ENCODE measurements at regions not wholly inside any gene's neighbourhood (a gene's known extent, or its start where the extent isn't known, plus 50 kb on each side); places are given as distances from the start of the nearest gene placed in this dataset.

DNA sequence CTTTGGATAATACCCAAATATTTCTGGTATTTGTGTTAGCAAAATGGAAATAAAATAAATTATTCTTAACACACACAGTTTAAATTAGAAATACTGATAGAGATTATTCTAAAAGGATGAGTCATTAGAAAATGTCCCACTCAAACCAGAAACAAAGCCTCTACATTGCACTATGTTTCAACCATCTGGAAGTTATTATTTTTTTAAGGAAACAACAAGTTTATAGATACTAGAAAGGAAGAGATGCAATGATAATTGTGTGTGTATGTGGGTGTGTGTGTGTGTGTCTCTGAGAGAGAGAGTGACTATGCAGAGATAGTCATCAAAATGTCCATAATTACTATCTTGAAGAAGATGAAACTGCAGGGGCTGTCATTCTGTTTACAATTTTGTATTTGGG, 1340.5 kb downstream of the ROBO1 start:
- no peak overlapping the region for H3K4me3 ChIP-seq (ENCODE audit: control insufficient read depth, low read depth, low read length)
- TF ChIP-seq, protein P1, sequence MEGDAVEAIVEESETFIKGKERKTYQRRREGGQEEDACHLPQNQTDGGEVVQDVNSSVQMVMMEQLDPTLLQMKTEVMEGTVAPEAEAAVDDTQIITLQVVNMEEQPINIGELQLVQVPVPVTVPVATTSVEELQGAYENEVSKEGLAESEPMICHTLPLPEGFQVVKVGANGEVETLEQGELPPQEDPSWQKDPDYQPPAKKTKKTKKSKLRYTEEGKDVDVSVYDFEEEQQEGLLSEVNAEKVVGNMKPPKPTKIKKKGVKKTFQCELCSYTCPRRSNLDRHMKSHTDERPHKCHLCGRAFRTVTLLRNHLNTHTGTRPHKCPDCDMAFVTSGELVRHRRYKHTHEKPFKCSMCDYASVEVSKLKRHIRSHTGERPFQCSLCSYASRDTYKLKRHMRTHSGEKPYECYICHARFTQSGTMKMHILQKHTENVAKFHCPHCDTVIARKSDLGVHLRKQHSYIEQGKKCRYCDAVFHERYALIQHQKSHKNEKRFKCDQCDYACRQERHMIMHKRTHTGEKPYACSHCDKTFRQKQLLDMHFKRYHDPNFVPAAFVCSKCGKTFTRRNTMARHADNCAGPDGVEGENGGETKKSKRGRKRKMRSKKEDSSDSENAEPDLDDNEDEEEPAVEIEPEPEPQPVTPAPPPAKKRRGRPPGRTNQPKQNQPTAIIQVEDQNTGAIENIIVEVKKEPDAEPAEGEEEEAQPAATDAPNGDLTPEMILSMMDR (IDR thresholded peaks at IDR 0.05; ENCODE audit: control insufficient read depth, insufficient read depth, low read depth, low read length, missing control alignments) = no peak
- DNase-seq (ENCODE audit: low read depth) = peak; percentile 63

DNA sequence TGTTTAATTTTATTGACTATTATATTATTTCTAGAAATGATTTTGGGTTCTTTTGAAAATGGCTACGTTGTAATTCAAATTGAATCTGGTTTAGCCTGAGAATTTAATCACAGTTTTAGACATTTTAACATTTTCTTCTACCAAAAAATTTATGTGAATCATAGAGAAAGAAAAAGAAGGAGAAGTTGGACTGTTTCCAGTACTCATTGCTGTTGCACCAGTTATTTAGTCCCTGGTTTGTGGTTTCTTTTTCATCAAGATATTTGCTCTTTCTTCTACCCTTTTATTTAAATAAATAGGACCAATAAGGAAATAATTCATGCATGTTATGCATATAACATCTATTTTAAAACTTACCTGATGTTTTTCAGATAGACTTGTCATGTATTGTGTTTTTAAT, 1337.1 kb downstream of the ROBO1 start:
- peak; percentile 8 for DNase-seq (ENCODE audit: low read depth)
- TF ChIP-seq, protein P1 (IDR thresholded peaks at IDR 0.05; ENCODE audit: control insufficient read depth, insufficient read depth, low read depth, low read length, missing control alignments) = no peak
- no peak overlapping the region for H3K4me3 ChIP-seq (ENCODE audit: control insufficient read depth, low read depth, low read length)

DNA sequence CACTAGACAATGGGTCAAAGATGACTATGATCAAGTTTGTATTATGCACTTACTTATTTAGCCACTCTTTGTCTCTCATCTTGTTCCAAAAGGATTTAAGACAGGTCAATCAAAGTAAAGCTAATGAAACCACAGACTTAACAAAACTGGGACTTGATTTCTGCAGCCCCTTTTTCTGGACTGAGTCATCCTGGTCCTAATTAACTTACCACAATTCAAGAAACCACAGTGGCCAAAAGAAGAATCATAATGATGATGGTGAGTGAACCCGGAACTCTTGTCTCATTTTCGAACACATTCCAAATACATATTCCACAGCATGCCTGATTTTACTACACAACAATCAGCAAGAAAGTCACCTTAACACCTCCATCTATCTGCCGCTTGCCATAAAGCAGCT, 1333.0 kb downstream of the ROBO1 start:
- H3K4me3 ChIP-seq (ENCODE audit: control insufficient read depth, low read depth, low read length) = no peak overlapping the region
- DNase-seq (ENCODE audit: low read depth) = peak; percentile 31
- TF ChIP-seq, protein P1 (IDR thresholded peaks at IDR 0.05; ENCODE audit: control insufficient read depth, insufficient read depth, low read depth, low read length, missing control alignments) = no peak

DNA sequence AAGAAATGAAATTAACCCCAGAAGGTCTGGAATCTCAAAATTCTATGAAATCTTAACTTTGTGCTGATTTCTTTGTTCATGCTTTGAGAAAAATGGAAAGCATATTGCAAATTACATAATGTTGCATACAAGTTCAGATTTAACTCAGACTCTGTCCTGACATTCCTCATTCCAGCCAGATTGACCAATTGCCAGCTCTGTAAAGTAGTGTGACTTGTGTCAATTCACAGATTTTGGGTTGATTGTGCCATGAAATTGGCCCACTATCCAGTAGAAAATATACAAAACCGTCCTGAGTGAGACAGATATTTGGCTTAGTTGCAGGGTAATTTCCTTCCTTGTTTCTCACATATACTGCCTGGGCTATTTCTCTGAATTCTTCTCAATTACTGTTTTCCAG, 1312.6 kb downstream of the ROBO1 start:
- TF ChIP-seq, protein P1 (IDR thresholded peaks at IDR 0.05; ENCODE audit: control insufficient read depth, insufficient read depth, low read depth, low read length, missing control alignments) = no peak
- no peak for DNase-seq (ENCODE audit: low read depth)
- no peak overlapping the region for H3K4me3 ChIP-seq (ENCODE audit: control insufficient read depth, low read depth, low read length)

DNA sequence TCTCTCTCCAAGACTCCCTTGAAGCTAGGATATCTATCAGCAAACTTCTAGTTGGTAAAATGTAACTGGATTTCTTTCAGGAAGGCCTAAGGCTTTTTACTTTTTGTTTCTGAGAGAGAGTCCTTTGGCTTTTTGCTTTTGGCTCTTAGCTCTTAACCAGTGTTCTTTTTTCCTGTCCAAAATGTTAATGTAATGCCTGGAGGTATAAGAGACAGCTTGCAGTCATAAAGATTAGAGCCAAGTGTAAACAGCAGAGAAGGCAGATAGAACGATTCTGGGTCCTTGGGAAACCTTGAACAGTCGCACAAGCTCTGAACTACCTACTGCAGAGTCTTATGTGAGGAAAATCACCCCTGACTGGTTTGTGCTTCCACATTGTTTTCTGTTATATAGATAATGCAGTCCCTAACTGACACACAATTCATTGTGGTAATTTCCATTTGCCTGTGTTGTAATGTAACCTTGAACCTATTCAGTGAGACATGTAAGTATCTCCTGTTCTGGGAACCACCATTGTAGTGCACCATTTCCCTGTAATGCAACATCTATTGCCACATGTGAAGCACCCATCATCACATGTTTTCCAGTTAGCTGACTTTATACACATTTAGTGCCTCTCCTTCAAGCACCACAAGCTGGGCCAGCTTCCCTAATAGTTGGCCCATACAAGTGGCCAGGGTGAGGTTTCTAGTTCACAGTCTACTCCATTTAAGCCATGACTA, 1311.9 kb downstream of the ROBO1 start:
- no peak overlapping the region for H3K4me3 ChIP-seq (ENCODE audit: control insufficient read depth, low read depth, low read length)
- no peak for DNase-seq (ENCODE audit: low read depth)
- TF ChIP-seq, protein P1 (IDR thresholded peaks at IDR 0.05; ENCODE audit: control insufficient read depth, insufficient read depth, low read depth, low read length, missing control alignments) = no peak

DNA sequence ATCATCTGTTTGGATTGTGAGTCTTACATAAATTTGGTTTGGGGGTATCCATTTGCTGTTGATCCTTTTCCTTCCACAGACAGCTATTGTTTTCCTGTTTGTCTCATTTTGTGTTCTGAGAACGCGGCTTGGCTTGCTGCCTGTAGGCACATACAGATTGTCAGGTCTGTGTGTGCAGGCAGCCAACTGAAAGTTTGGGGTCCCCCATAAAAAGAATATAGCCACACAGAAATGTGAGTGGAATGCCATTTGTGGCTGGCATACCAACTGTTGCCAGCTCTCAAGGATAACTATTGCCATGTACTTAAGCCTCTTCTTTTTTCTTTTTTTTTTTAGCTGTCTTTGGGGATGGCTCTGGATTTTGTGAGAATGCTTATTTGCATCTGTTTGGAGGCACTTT, 1308.0 kb downstream of the ROBO1 start:
- H3K4me3 ChIP-seq (ENCODE audit: control insufficient read depth, low read depth, low read length) = no peak overlapping the region
- no peak for DNase-seq (ENCODE audit: low read depth)
- TF ChIP-seq, protein P1 (IDR thresholded peaks at IDR 0.05; ENCODE audit: control insufficient read depth, insufficient read depth, low read depth, low read length, missing control alignments) = no peak

All from AG09309 (cell line).